AG09309 (cell line): ENCODE measurements at regions not wholly inside any gene's neighbourhood (a gene's known extent, or its start where the extent isn't known, plus 50 kb on each side); places are given as distances from the start of the nearest gene placed in this dataset.
"Not testable (repeated sequence)": the region's sequence is repeated elsewhere in the genome, so short reads cannot be mapped to it uniquely, and the experiment has no call there.

Source experiments
- DNase-seq: peaks from one replicate; pipeline ENCODE4 v3.0.0-alpha.2; 2010; ENCODE audit warnings: low read depth
- H3K4me3 ChIP-seq: 2 replicates; pipeline ENCODE4 v1.5.1; 2011; ENCODE audit warnings: mild to moderate bottlenecking, low read depth, low read length, moderate library complexity; ENCODE audit not compliant: control insufficient read depth
- CTCF ChIP-seq: IDR thresholded peaks from 2 replicates; pipeline ENCODE4 v1.5.1; 2011; ENCODE audit warnings: mild to moderate bottlenecking, low read depth, low read length, inconsistent platforms; ENCODE audit not compliant: insufficient read depth, control insufficient read depth; ENCODE audit errors: missing control alignments

- no peak overlapping the region for H3K4me3 ChIP-seq
- no peak for TF ChIP-seq CTCF
- no peak for DNase-seq
These were observed 580.4 kb downstream of the VGLL3 start for GRCh38 chr3:86410587-86410986.

- DNase-seq, H3K4me3 ChIP-seq: not testable (repeated sequence)
These were observed 601.2 kb downstream of the VGLL3 start for GRCh38 chr3:86389759-86390158.

GRCh38 chr3:86388820-86389219, 602.1 kb downstream of the VGLL3 start:
- TF ChIP-seq CTCF = no peak
- H3K4me3 ChIP-seq = no peak overlapping the region
- no peak for DNase-seq

- no peak overlapping the region for H3K4me3 ChIP-seq
- DNase-seq = no peak
- TF ChIP-seq CTCF = no peak
These were observed 608.4 kb downstream of the VGLL3 start for GRCh38 chr3:86382556-86382955.

GRCh38 chr3:86381247-86381646, 609.7 kb downstream of the VGLL3 start:
- no peak for DNase-seq
- no peak for TF ChIP-seq CTCF
- H3K4me3 ChIP-seq = no peak overlapping the region

- TF ChIP-seq CTCF = no peak
These were observed 611.7 kb downstream of the VGLL3 start for GRCh38 chr3:86379280-86379679.

GRCh38 chr3:86378829-86379228, 612.1 kb downstream of the VGLL3 start:
- no peak overlapping the region for H3K4me3 ChIP-seq
- TF ChIP-seq CTCF = no peak
- no peak for DNase-seq

More at GRCh38 chr3:86379280-86379679, 611.7 kb downstream of the VGLL3 start:
- DNase-seq = no peak
- H3K4me3 ChIP-seq = no peak overlapping the region

GRCh38 chr3:86335566-86335965, 655.4 kb downstream of the VGLL3 start:
- H3K4me3 ChIP-seq, DNase-seq: not testable (repeated sequence)
